Stimulated activated CD4-positive, alpha-beta T cell treated with anti-CD3 and anti-CD28 coated beads, Interleukin-15, amount 100 ng/mL, for 48 hours (primary cell): ENCODE measurements at regions not wholly inside any gene's neighbourhood (a gene's known extent, or its start where the extent isn't known, plus 50 kb on each side); places are given as distances from the start of the nearest gene placed in this dataset.

ENCODE experiments used
- DNase-seq, 2 donors: peaks; one replicate each; pipeline ENCODE4 v3.0.0-alpha.2; 2020; ENCODE audit warnings: low read depth in 2 of 2

DNA sequence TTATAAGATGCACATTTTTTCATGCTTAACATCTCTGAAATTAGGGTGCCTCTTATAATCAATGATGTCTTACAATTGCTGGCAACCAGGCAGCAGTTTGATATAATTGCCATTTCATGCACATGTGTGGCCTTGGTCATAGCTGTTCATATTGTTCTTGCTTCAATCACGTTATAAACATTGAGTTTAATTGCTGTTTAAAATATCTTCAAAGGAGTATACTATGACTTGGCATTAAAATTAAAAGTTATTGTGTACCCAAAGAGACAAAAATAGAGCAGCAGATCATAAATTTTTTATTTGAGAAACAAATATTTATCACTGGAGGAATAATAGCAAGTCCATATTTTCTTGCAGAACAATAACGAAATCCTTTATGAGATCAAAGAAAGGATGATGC is 325.5 kb downstream of the LMX1A start:
- DNase-seq: no peak

DNA sequence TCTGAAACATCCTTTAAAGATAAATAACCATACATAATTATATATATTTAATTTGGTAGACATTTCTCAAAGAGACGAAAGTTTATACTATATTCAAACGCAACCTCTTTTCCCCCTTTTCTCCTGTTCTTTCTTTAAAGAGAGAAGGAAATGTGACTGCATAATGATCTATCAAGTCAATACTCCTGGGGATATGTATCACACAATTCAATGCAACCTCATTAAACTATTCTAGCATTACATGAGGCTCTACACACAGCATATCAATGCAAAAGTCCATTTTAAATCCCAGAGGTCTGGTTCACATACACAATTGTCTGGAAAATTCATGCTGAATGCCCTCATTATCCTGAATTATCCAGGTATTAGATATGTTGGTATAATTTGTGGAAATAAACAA is 330.7 kb downstream of the LMX1A start:
- DNase-seq: no peak

- DNase-seq: no peak
Measured at GRCh38 chr1:165014753-165015152, 341.8 kb downstream of the LMX1A start.

DNA sequence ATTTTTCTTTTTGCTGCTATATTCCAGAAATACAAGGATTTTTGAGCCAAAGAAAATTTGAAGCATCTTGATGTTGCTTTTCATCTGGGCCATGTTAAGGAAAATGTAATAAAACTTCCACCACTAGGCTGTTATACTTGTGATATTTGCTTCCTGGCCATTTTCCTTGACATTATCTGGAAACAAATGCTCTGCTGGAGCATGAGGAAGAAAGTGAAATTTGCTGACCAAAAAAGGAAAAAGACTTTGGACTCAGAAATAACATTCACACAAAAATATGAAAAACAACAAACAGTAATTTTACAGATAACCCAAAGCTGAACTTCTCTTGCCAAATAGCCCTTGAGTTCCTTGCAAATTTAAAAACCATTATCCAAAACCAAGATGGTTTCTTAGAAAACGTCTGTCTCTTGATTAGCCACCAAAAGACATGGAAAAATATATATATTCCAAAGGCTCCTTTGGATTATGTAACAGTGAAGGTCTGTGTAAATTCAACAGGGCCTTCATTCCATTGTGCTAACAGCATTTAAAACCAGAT is 344.5 kb downstream of the LMX1A start:
- no peak for DNase-seq

DNA sequence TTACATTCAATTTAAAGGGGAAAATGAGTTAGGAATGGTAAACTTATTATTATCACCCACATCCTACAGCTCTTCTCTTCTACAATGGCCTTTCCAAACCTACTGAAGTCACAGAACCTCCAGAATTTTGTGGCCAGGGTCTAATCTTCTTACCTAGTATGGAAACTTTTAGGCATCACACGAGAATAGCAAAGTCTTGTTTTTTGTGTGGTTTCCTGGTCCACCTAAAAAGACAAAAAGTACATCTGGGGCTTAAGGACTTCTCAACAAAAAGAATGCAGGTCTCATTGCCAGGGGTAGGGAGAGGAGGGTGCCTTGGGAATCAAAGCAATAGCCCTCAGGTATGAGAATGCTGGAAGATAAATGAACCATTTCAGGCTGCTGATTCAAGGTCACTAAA is 345.3 kb downstream of the LMX1A start:
- no peak for DNase-seq

GRCh38 chr1:165010418-165011070 is 346.0 kb downstream of the LMX1A start:
- no peak for DNase-seq

- DNase-seq: no peak
Measured at GRCh38 chr1:165006831-165007230, 349.7 kb downstream of the LMX1A start.

DNA sequence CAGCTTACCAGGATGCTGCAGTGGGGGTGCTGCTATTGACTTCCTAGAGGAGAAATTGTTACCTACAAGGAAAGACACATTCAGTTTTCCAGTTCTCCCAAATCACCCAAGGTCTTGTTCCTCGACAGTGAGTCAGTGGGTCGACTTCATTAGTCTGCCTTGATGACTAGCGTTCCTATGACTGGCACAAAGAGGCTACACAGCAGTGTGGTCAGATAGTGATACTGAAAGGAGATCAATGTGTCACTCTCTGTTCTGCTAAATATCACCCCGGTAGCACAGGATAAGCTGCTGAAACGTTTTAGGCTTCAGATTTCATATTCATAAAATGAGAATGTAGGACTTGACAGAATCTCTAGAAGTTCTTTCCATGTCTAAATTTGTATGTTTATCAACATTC is 357.4 kb downstream of the LMX1A start:
- no peak for DNase-seq

DNA sequence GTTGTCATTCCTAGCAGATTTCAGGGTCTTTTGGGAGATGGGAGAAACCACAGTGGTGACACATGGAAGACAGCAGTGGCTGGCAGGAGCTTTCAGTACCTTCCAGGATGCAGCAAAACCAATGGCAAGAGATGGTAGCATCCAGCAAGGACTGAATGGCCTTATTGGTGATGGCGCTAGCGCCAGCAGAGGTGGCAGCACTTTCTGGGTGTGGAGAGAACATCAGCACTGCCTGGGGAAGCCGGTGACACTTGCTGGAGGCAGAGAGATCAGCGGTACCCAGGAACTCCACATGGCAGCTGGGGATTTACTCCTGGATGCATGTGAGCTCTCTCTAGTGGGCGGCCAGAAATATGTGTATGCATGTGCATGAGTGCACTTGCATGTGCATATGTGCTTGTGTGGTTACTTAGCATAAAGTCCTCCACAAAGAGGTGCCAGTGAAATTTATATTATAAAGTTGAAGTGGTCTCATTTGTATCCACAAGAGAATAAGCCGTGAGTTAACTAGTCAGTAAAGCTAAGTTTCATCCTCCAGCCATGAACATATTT is 364.7 kb downstream of the LMX1A start:
- no peak for DNase-seq

DNA sequence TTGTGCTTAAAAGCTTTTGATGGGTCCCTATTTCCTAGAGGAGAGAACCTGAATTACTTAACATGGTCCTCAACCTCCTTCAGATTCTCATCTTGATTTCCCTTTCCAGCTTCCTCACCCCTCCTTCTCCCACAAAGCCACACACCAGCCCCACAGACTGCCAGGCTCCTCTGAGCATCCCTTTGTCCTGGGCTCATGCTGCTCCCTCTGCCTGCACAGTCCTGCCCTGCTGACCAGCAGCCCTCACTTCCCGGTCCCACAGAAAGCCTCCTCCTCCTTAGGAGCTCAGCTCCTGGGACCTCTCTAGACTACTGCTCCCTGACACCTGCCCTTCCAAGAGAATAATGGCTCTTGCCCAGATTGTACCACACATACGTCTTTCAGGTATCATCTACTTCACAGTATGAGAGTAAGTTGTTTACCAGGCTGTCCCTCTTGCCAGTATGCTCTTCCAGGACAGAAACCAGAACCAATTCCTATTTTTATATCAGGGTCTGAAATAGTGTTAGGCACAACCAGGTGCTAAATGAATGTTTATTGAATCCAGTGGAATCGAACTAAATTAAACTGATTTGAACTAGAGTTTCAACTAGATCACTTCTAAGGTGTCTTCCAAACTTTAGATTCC is 373.4 kb downstream of the LMX1A start:
- no peak for DNase-seq

DNA sequence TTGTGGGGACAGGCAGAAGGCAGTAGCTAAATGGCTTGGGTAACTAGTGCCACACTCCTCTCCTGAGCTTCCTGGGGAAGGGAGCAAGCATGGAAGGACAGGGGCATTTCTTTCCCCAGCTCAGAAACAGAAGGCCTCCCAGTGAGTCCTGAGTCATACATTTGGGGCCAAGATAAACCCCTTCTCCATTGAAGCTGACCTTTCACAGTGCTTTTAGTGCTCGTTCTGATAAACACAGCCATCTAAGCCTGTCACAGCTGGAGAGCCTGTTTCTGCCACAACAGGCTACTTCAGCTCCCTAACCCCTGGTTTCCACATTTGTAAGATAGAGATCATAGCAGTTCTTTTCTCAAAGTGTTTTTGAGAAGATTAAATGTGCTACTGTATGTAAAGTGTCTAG is 374.0 kb downstream of the LMX1A start:
- no peak for DNase-seq

DNA sequence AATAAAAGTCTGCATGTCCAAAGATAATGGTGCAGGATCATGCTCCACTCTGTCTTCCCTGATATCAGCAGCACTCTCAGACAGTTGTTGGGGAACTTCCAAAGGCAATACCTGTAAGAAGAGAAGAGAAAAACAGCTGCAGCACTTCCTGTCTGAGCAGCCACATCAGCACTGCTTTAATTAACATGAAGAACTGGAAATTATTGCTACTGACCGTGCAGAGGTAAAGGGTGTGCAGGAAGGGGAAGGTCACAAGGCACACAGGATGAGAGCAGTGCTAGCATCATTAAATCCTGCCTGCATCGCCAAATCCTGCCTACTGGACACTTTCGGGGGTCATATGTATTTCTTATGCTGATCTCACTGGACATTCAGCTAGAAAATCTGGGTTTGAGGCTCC is 379.0 kb downstream of the LMX1A start:
- no peak for DNase-seq

DNA sequence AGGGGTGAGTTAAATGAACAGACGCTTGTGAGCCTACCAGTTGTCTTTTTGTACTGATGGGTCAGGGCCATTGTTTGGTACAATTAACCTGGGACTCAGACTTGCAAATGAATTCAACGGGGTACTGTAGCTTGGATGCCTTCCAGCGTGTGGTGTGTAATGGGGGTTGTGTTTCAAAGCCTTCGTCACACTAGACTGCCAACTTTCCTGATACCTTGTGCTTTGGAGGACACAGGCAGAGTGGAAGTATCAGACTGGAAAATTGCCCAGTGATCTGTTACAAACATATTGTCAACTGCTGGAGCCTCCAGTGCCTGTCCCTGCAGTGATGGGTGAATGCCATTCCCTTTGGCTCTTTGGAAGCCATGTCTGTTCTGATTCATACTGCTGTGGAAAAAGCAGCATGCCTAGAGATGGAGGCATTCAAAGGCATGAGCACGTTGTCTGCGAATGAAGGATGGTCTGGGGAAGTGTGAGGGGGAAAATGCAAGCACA is 384.5 kb downstream of the LMX1A start:
- DNase-seq: no peak

DNA sequence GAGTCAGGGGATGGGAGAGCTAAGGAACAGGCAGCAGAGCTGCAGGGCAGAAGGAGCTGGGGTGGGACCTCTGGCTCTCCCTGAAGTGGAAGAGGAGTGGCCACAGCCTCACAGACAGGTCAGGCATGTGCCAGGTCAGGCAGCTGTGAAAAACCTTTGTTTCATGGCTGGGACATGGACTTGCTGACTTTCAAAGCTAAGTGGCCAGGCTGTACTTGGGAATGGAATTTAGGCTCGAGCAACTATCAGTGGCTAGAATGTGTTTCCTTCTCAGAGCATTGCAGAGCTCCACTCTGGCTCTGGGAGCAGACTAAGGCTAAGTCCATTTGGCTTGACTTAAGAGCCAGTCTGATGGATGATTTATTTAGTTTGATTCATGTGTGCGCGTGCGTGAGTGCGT is 385.1 kb downstream of the LMX1A start:
- no peak for DNase-seq

DNA sequence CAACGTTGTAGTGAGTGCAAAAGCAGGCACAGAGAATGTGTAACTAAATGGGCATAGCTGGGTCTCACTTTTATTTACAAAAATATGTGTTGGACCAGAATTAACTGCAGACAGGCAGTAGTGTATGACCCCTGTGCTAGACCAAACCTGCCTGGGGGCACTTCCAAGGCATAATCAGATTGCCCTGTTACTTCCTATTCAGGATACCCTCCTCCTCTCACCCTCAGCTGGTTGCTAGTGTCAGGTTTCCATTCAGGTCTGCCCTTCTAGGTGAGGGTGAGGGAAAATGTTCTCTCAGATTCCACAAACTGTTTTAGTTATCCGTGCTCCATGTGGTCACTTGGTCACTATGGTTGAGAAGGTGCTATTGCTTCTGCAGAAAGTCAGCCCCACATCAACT is 387.3 kb downstream of the LMX1A start:
- DNase-seq: no peak

DNA sequence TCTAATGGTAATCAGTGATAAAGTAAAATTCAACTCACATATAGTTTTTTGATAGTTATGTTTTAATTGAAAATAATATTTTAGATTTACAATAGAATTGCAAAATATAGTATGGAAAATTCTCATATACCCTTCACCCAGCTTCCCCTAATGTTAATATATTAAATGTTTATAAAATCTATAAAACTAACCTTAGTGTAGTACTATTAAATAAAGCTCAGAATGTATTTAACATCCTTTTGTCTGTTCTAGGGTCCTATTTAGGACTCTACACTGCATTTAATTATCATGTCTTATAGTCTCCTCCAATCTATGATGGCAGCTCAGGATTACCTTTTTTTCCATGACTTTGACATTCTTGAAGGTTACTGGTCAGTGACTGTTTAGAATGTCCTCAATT is 389.2 kb downstream of the LMX1A start:
- DNase-seq: no peak

DNA sequence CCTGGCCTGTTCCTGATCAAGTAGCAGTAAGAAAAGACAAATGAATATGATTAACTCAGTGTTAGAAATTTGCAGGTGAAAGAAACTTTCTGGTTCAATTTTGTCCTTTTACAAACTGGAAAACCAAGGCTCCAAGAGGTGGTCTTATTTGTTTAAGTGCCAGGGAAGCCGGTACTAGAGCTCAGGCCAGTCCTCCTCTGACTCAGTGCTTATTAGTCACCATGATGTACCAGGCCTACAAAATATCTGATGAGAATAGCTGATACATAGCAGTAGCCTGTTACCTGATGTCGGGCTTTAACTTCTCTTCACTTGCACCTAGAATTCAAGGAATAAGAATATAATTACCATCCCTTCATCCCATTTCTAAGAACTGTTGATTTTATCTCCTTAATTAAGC is 394.8 kb downstream of the LMX1A start:
- no peak for DNase-seq

DNA sequence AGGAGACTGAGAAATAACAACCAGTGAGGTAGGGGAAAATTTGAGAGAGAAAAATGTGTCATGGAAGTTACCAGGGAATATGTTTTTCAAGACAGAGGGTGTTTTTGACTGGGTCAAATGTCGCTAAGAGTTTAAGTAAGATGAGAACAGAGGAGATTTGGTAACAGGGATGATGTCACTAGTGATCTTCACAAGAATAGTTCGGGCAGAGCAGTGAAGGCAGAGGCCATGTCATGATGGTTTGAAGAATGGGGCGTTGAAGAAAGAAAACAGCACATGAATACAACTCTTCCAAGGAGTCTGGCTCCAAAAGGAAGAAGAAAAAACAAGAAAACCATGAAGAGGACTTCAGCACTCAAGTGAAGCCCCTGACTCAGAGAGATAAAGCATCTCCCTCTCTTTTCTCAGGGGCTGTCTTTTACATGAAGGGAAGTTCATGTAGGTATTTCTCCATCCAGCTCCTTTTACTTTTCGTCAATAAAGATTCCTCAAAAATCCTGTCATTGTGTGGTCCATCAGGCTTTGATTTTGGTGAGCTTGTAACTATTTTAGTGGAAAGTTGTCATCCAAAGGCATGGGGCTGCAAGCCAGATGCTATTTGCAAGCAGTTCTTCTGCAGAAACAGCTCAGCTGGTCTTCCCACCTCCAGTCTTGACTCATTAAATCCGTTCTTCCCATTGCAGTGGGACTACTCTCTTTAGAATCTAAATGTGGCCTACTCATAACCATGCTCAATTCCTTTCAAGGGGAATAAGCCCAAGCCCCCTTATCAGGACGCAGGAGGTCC is 397.3 kb downstream of the LMX1A start:
- DNase-seq: no peak

GRCh38 chr1:164953815-164954214 is 394.8 kb downstream of the PBX1 start:
- no peak for DNase-seq

GRCh38 chr1:164953098-164953497 is 394.1 kb downstream of the PBX1 start:
- DNase-seq: no peak

GRCh38 chr1:164951508-164951907 is 392.5 kb downstream of the PBX1 start:
- no peak for DNase-seq

- DNase-seq: no peak
Measured at GRCh38 chr1:164950541-164950986, 391.6 kb downstream of the PBX1 start.
